ENCODE measurements at regions not wholly inside any gene's neighbourhood (a gene's known extent, or its start where the extent isn't known, plus 50 kb on each side); places are given as distances from the start of the nearest gene placed in this dataset.

DNA sequence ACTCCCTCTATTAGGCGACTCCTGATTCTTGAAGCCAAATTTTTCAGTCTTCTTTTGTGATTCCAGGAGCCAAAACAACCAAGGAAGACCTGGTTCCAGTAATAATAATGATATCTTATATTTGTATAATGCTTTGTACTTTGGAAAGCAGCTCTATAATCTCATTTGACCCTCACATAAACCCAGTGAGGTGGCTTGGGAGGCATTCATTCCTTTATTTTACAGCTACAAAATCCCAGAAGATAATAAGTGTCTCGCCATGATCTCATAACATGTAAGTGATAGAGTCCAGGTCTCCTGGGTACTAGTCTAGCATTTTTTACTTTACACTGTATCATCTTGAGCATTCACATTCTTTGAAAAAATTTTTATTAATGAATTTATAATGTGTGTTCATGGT lies 143.1 kb downstream of the ACTBL2 start:
- TF ChIP-seq, protein P1, sequence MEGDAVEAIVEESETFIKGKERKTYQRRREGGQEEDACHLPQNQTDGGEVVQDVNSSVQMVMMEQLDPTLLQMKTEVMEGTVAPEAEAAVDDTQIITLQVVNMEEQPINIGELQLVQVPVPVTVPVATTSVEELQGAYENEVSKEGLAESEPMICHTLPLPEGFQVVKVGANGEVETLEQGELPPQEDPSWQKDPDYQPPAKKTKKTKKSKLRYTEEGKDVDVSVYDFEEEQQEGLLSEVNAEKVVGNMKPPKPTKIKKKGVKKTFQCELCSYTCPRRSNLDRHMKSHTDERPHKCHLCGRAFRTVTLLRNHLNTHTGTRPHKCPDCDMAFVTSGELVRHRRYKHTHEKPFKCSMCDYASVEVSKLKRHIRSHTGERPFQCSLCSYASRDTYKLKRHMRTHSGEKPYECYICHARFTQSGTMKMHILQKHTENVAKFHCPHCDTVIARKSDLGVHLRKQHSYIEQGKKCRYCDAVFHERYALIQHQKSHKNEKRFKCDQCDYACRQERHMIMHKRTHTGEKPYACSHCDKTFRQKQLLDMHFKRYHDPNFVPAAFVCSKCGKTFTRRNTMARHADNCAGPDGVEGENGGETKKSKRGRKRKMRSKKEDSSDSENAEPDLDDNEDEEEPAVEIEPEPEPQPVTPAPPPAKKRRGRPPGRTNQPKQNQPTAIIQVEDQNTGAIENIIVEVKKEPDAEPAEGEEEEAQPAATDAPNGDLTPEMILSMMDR (IDR thresholded peaks at IDR 0.05) = no peak
- no peak for TF ChIP-seq POLR2A (IDR thresholded peaks at IDR 0.05)
